GM19035 (cell line): ENCODE measurements at regions not wholly inside any gene's neighbourhood (a gene's known extent, or its start where the extent isn't known, plus 50 kb on each side); places are given as distances from the start of the nearest gene placed in this dataset.

Source experiments
- ATAC-seq: cut with Tn5 transposase; IDR thresholded peaks from one replicate; pipeline ENCODE4 v1.9.1; 2021; ENCODE audit not compliant: unreplicated experiment

DNA sequence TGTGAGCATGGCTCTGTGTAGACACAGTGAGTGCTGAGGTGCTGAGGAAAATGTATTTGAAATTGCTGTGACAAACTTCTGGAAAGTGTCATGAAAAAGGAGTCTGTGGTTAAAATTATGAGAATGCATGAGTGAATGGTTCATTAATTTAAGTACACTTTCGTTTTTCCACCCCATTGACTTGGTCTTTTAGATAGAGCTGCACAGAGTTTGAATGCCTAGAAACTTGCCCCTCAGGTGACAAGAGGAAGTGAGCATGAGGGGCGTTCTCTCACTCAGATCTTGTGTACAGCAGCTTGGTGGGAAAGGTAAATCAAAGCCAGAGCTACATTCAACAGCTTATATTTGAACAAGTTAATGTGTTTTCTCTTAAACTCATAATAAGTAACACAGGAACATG lies 296.8 kb downstream of the WDR72 start:
- no peak for ATAC-seq

DNA sequence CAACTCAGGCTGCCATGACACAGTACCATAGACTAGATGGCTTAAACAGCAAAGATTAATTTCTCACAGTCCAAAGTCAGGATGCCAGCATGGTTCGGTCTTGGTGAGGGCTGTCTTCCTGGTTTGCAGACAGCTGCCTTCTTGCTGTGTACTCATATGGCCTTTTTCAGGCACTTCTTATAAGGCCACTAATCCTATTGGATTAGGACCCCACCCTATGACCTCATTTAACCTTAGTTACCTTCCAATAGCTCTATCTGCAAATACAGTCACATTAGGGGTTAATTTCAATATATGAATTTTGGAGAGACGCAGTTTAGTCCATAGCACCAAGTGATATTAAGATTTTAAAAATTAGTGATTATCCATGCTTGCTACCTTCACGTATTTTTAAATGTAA lies 297.8 kb downstream of the WDR72 start:
- no peak for ATAC-seq

DNA sequence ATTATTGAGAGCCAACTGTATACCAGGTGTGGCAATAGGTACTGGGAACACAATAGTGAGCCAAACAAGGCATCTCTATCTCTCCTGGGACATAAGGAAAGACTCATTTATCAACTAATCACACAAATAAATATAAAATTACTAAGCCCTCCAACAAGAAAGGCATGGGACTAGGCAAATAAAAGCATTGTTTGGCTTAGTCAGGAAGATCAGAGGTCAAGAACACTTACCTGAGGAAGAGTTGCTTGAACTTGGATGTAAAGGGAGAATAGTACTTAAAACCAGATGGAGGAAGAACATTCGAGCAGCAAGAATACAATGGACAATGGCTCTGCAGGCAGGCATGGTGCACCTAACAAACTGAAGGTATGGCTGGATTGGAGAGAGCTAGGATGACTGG lies 300.7 kb downstream of the WDR72 start:
- no peak for ATAC-seq

DNA sequence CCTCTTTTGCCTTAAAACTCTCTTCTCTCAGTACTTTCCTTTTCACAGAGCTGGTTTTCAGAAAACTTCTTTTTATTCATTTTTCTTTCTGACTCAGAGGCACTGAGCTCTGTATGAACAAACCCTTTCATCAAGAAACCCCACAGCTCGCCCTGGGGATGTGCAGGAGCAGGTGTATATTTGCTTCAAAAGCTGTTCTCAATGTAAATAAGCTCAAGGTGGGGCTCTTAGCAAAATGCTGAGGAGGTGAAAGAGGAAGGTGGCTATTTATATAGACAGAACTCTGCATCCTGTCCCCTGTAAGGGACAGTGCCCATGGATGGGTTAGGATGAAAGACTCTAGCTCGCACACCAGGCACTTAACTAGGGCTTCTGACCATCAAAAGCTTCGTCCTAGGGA lies 302.0 kb downstream of the WDR72 start:
- ATAC-seq: no peak

DNA sequence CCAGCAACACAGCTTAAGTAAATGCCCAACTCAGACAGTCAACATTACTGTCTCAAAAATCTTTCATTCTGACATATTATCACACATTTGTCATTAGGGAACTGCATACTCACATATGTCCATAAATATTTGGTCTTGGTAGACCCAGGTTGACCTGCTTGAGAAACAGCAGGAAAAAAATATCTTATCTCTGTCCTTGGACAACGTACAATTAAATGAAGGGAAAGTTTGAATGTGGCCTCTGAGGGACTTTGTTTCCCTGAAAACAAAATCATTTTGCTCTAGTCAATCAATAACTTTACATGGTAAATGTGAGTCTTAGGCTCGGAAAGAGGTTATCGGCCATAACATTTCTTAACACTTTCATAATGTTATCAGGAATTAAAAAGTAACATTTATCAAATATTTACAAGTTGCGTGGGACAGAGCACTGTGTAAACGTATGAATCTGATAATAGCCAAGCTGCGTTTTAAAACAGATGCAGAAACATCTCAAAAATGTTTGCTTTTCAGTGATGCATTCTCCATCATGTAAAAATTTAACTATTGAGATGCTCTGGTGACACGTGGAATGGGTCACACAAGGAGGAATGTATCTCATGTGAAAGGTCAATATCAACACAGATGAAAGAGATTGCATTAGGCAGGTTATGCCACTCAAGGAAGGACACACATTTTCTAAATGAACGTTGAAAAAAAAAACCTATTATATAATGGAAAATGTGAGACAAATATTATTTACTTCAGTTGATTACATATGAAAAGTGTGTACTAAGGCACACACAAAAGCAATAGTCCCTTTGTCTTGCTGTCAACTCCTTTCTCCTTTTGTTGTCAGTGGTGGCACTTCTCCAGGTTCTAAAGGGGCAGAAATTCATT lies 304.4 kb downstream of the WDR72 start:
- ATAC-seq: no peak

DNA sequence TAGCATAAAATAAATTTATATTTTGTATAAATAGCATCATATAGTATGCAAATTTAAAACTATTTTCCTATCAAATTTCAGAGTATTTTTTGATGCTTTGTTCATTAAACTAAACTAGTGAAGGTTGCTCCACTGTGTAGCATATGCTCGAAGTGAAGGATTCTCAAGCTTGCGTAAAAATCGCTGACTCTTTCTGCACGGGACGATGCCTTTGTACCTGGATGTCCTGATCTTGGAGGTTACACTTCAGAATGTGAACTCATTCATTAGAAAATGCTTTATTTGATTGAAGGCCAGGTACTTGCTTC lies 305.0 kb downstream of the WDR72 start:
- no peak for ATAC-seq

DNA sequence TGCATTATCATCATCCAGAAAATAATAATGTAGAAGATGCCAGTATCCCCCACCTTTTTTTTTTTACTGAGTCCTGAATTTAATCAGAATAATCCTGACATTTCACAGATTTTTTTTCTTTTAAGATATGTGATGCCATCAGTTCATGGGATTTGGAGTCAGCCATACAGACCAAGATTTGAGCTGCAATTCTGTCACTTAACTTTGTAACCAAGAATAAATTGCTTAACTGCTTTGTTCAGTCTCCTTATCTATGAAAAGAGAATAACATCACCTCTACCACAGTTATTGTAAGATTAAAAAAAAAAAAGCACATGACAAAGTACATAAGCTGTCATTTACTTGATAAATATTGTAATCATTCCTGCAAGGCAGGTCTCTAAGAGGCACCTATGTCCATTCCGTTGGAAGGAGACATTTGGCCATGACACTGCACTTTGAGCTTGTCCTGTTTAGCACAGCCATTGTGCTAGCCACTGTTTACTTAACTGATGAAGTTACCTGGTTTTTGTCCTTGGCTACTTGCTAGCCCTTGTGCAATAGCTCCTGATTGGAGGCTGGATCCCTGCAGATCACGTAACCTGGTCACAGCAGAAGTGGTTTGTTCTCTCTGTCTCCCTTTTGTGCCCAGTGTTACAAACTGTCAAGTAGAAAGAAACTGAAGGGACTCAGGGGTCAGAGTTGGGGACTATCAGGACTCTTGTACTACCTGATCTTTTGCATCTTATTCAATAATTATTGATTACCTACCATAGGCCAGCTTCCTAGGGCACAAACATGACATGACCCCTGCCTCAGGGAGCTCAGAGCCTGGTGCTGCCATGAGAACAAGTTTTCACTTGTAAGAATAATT lies 306.0 kb downstream of the WDR72 start:
- ATAC-seq: no peak

DNA sequence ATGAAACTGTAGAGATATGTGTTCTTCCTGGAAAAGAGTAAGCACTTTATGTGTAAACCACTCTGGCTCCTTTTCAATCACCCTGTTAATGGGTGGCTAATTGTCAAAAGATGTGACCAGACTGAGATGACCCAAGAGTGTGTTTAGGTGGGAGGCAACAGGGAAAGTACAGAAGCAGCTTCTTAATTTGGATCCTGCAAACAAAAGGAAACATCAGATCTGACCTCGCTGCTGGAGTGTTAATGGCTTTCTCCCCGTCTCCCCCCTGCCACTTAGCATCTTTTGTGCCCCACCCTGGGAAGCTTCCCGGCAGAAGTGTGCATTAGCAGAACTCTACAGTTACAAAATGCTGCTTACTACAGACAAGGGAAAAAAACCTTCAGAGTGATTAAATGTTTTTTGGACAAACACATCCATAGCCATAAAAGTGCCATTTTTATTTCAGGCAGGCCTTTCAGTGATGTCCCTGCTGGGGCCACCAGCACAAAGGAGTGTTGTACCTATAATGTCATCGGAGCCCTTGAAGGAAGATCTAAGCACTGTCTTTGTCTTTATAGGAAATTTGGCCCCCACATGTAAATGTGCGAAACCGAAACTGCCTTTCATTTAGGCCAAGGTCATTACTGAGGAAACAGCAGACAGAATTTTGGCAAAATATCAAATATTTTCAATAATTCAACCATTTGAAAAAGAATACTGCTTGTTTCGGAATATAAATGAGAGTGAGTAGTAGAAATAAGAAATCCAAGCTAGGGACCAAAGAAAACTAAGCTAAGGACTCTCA lies 311.0 kb downstream of the WDR72 start:
- ATAC-seq: no peak

DNA sequence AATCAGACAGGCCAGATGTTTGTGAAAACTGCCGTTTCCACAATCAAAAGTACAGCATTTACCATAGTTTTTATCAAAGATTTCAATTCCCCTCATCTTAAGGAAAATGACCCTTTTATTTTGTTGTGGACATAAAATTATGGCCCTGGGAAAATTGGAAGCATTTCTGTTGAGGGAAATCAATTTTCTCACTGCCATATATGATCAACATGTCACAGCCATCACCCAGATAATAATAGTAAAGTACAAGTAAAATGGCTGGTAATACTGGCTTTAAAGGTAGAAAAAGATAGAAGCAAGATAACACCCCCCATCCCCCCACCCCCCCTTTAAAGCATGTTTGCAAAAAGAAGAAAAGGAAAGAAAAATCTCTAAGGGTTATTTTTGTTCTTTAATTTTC lies 311.7 kb downstream of the WDR72 start:
- no peak for ATAC-seq

DNA sequence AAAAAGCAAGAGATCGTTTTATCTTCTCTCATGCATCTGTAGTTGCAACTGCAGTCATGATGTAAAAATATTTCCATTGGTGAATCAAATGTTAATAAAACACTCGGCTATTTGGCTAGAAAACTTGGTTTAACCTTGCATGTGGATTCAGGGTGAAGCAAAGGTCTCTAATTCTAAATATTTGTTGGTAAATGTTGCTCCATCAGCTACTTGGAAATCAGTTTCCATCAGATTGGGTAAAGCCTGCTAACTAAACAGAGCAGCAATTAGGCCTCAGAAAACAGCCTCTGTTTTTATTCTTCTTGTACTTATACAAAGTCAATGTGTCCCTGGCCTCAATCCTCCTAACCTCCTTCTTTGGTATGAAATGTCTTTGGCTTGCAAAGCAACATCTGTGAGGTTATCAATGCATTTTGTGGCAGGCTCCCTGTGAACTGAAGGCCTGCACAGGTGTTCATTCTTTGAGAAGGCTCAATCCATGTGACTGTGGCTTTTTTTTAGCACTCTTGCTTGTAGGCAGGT lies 312.3 kb downstream of the WDR72 start:
- no peak for ATAC-seq

DNA sequence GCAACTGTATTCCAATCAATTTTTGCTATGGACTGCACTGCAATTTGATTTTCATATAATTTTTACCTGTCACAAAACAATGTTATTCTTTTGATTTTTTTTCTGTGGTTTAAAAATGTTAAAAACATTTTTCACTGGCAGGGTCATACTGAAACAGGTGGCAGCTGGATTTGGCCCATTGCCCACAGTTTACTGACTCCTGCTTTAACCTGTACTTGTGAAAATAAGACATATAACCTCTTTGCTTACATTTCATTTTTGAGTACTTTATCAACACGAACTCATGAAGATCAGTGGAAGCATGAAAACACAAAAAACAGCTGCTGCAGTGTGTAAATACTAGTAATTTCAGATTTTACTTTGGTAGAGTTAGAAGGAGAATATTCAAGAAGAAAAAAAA lies 313.1 kb downstream of the WDR72 start:
- no peak for ATAC-seq

DNA sequence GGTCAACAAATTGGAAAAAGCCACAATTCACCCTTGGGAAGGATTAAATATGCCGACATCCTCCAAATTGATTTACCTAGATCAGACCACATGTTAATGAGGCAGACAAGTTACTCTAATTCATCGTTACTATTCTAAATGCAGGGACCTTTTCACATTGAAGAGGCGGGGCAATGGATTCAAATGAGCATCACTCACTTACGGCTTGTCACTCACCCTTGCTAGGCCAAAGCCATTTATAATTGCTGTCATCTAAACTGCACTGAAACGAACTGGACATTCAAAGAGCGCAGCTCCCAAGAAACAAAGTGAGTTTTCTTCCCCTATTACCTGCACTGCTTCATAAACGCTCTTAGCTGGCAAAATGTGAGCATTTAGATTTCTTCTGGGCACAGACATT lies 313.9 kb downstream of the WDR72 start:
- no peak for ATAC-seq

DNA sequence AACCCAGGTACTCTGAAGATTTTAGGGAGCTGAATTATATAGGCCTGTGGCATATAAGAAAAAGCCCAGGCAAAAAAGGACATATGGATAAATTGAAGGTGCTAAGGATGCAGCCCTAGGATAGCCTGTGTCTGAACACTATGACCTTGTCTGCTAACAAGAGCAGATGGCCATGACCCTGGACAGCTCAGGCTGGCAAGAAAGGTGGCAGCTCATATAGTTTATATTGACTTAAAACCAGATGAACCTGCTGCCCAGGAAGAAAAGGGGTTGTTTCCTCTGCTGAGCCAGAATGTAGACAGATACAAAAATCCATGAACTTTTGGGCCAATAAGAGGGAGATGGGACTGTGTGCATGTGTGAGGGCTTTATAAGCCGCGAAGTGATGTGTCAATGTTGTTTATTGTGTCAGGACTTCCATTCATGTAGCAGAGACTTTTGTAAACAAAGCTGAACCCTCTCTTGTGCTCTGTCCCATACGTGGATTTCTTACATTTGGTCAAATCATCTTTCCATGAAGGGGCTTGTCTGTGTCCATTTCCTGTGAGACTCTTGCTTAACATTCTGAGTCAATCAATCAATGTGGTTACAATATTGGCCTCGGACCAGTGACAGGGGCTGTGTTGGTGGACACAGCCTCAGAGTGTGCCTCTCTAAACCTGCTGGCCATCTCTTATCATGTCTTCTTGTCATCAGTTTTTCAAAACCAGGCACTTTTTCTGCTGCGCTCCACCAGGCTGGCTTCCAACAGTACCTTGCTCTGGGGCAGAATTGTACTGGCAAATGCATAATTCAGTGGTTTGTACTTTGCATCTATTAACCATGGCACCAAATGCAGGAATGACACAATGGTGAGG lies 321.2 kb downstream of the WDR72 start:
- ATAC-seq: no peak

DNA sequence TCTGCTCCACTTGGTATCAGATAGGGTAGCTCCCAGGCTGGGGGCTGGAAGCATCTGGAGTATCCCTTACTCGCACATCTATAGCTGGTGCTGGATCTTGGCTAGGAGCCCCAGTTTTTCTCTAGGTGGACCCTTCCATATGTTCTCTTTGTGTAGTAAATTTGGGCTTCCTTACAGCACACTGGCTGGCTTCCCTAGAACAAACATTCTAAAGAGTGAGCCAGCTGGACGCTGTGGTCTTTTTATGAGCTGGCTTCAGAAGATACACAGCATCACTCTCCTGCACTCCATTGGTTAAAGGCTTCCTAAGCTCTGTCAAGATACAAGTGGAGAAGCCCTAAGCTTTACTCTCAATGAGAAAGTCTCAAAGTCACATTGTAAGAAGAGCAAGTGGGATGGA lies 322.1 kb downstream of the WDR72 start:
- ATAC-seq: no peak

DNA sequence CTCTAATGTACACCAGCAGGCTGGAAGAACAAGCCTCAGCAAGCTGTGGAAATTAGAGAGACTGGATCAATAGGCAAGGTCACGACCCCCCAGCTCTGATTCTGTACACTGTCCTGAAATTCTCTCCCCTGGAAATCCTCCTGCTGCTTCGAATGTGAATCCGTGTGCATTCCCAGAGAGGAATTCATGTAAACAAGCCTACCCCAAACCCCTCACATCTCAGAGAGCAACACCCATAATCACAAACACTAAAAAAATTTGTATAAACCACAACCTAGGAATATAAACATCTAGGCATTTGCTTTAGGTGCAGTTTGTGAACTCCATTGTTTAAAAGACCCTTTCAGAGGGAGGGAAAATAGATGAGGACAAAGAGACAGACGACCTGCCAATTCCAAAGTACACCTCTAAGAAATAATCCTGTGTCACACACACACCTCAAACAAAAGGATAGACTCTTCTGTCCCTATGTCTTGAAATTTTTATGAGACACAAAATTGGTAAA lies 325.2 kb downstream of the WDR72 start:
- ATAC-seq: no peak

DNA sequence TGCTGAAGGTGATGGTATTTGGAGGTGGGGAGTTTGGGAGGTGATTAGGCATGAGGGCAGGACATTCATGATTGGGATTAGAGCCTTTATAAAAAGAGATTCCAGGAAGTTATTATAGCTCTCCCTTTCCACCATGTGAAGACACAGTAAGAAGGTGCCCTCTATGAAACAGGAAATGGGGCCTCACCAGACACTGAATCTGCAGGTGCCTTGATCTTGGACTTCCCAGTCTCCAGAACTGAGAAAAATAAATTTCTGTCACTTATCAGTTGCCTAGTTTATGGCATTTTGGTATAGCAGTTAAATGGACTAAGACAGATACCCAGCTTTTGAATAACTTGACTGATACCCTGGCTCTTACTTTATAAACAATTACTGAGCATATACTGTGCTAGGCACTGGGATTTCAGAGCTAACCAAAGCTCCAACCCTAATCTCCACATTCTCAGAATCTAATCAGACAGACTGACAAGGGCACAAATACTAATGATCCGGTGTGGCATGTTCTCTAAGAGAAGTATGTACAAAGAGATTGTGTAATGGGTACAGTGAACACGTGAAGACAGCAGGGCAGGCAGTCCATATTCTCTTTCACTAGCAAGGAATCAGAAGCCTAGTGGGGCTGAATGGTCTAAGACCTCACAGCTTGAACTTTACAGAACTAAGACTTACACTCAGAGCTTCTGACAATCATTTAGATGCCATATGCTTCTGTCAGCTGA lies 343.1 kb downstream of the WDR72 start:
- no peak for ATAC-seq

DNA sequence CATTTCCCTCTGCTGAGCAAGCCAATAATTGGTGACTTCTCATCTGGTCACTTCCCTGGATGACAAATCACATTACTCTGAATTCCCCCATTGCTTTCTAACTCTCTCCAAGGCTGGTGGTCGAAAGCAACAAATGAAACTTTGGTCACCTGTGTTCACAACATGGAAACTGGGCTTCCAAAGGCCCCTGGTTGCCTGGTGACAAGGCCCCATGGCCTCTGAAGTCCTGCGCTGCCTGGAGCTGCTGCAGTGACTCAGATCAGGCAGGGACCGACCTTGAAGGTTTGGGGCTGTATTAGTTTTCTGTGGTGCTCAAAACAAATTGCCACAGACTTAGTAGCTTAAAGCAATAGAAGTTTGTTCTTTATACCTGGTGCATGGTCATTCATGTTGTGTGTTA lies 345.3 kb downstream of the WDR72 start:
- ATAC-seq: no peak

DNA sequence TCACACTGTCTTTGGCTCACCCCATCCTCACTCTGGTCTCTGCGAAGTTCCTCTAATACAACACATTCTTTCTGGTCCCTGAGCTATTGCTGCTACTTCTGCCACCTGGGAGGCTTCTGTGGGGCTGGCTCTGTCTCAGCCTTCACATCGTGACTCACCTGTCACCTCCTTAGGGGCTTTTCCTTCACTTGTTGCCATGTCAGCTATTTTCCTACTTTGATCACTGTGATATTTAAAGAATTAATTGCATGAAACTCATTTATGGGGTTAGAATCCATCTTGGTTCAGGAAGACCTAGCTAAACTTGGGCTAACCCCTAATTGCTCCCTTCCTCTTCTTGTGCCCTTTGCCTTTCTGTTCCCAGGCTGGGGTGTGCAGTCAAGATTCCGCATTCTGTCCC lies 346.9 kb downstream of the WDR72 start:
- no peak for ATAC-seq

DNA sequence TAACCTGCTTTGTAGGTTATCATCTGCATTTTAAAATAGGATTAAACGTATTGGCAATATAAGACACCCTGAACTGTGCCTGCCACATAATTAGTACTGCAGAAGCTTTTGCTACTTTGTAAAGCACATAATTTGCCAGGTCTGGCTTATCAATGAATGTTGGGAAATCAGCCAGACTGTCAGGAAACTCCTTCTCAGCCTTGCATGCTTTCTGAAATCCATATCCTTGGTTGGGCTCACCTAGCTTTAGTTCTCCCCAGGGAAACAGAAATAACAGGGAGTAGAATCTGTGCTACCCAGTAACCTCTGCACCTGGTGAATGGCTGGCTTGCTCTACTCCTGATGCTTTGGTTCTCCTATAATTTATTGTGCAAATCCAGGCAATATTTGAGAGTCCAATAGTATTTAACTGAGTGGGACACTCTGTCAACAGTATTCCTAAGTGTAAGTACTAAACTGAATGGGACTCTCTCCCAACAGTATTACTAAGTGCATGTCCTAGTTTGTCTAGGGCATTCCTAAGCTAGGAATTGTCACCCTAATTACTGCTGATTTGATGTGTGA lies 354.5 kb downstream of the WDR72 start:
- ATAC-seq: no peak
